ENCODE measurements at regions not wholly inside any gene's neighbourhood (a gene's known extent, or its start where the extent isn't known, plus 50 kb on each side); places are given as distances from the start of the nearest gene placed in this dataset.
"Not testable (repeated sequence)": the region's sequence is repeated elsewhere in the genome, so short reads cannot be mapped to it uniquely, and the experiment has no call there.

GRCh38 chr3:63719796-63720445 is 67.4 kb downstream of the SNTN start:
- DNase-seq (ENCODE audit: low read depth in 4 of 4, low spot score in 3 of 4): no peak

- DNase-seq (ENCODE audit: low read depth in 4 of 4, low spot score in 3 of 4): not testable (repeated sequence)
Measured at GRCh38 chr3:63720951-63721350, 68.5 kb downstream of the SNTN start.

GRCh38 chr3:63724987-63725386 is 72.5 kb downstream of the SNTN start:
- DNase-seq (ENCODE audit: low read depth in 4 of 4, low spot score in 3 of 4): no peak

GRCh38 chr3:63726656-63727055 is 74.2 kb downstream of the SNTN start:
- no peak for DNase-seq (ENCODE audit: low read depth in 4 of 4, low spot score in 3 of 4)

GRCh38 chr3:63727233-63727632 is 74.8 kb downstream of the SNTN start:
- no peak for DNase-seq (ENCODE audit: low read depth in 4 of 4, low spot score in 3 of 4)

GRCh38 chr3:63731866-63732265 is 79.4 kb downstream of the SNTN start:
- DNase-seq (ENCODE audit: low read depth in 4 of 4, low spot score in 3 of 4): no peak

GRCh38 chr3:63733278-63733677 is 80.8 kb downstream of the SNTN start:
- not testable (repeated sequence) for DNase-seq (ENCODE audit: low read depth in 4 of 4, low spot score in 3 of 4)

GRCh38 chr3:63734632-63735031 is 82.2 kb downstream of the SNTN start:
- DNase-seq (ENCODE audit: low read depth in 4 of 4, low spot score in 3 of 4): not testable (repeated sequence)

GRCh38 chr3:63736757-63737156 is 82.3 kb upstream of the C3orf49 start:
- not testable (repeated sequence) for DNase-seq (ENCODE audit: low read depth in 4 of 4, low spot score in 3 of 4)

GRCh38 chr3:63738577-63738976 is 80.5 kb upstream of the C3orf49 start:
- not testable (repeated sequence) for DNase-seq (ENCODE audit: low read depth in 4 of 4, low spot score in 3 of 4)

- no peak for DNase-seq (ENCODE audit: low read depth in 4 of 4, low spot score in 3 of 4)
Measured at GRCh38 chr3:63739474-63739873, 79.6 kb upstream of the C3orf49 start.

- no peak for DNase-seq (ENCODE audit: low read depth in 4 of 4, low spot score in 3 of 4)
Measured at GRCh38 chr3:63740116-63740515, 79.0 kb upstream of the C3orf49 start.

GRCh38 chr3:63744693-63745092 is 74.4 kb upstream of the C3orf49 start:
- not testable (repeated sequence) for DNase-seq (ENCODE audit: low read depth in 4 of 4, low spot score in 3 of 4)

GRCh38 chr3:63745757-63746156 is 73.3 kb upstream of the C3orf49 start:
- no peak for DNase-seq (ENCODE audit: low read depth in 4 of 4, low spot score in 3 of 4)

- DNase-seq (ENCODE audit: low read depth in 4 of 4, low spot score in 3 of 4): no peak
Measured at GRCh38 chr3:63746211-63746610, 72.9 kb upstream of the C3orf49 start.

- DNase-seq (ENCODE audit: low read depth in 4 of 4, low spot score in 3 of 4): no peak
Measured at GRCh38 chr3:63751459-63751858, 67.6 kb upstream of the C3orf49 start.

- peak; percentile 9 to 29 (median 16) for DNase-seq (ENCODE audit: low read depth in 4 of 4, low spot score in 3 of 4)
Measured at GRCh38 chr3:63753567-63753966, 65.5 kb upstream of the C3orf49 start.

GRCh38 chr3:63753995-63754394 is 65.1 kb upstream of the C3orf49 start:
- DNase-seq (ENCODE audit: low read depth in 4 of 4, low spot score in 3 of 4): no peak

- no peak for DNase-seq (ENCODE audit: low read depth in 4 of 4, low spot score in 3 of 4)
Measured at GRCh38 chr3:63762180-63762579, 56.9 kb upstream of the C3orf49 start.

- DNase-seq (ENCODE audit: low read depth in 4 of 4, low spot score in 3 of 4): no peak
Measured at GRCh38 chr3:63762934-63763550, 56.1 kb upstream of the C3orf49 start.

- DNase-seq (ENCODE audit: low read depth in 4 of 4, low spot score in 3 of 4): no peak
Measured at GRCh38 chr3:63764511-63764910, 54.6 kb upstream of the C3orf49 start.

GRCh38 chr3:63766261-63766660 is 52.8 kb upstream of the C3orf49 start:
- DNase-seq (ENCODE audit: low read depth in 4 of 4, low spot score in 3 of 4): no peak

- no peak for DNase-seq (ENCODE audit: low read depth in 4 of 4, low spot score in 3 of 4)
Measured at GRCh38 chr3:63768386-63768785, 50.7 kb upstream of the C3orf49 start.

All from right renal pelvis (tissue), 4 donors.